ENCODE measurements at regions not wholly inside any gene's neighbourhood (a gene's known extent, or its start where the extent isn't known, plus 50 kb on each side); places are given as distances from the start of the nearest gene placed in this dataset.

DNA sequence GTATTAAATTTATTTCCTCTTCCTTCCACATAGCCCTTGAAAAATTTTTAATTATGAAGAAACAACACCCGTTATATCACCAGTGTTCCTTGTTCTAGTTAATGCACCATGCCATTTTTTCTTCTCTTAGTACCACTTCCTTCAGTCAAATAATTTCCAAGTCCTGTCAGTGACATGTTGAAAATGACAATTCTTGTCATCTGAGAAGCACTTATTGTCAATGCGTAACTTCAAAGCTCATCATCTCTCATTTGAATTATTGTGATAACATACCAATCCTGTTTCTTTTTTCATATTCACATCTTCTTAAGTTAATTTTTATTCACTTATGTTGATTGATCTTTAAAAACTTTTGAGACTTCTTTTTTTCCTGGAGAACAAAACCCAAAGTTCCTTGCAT, 320.4 kb downstream of the ASXL3 start:
- no peaks in the 10 kb centered on the region for H3K9me3 ChIP-seq (replicated peaks in 1 of 3)
- no peak for DNase-seq
- H3K4me3 ChIP-seq, result no peak overlapping the region
- no peaks in the 10 kb centered on the region for H3K4me1 ChIP-seq (replicated peaks in 1 of 2)
- WGBS, 4 donors, result 73 to 88% (median 86%) methylated on average over 2 of the region's 2 CpGs
- no peak for TF ChIP-seq POLR2A (IDR thresholded peaks at IDR 0.05)
- TF ChIP-seq, protein P1, sequence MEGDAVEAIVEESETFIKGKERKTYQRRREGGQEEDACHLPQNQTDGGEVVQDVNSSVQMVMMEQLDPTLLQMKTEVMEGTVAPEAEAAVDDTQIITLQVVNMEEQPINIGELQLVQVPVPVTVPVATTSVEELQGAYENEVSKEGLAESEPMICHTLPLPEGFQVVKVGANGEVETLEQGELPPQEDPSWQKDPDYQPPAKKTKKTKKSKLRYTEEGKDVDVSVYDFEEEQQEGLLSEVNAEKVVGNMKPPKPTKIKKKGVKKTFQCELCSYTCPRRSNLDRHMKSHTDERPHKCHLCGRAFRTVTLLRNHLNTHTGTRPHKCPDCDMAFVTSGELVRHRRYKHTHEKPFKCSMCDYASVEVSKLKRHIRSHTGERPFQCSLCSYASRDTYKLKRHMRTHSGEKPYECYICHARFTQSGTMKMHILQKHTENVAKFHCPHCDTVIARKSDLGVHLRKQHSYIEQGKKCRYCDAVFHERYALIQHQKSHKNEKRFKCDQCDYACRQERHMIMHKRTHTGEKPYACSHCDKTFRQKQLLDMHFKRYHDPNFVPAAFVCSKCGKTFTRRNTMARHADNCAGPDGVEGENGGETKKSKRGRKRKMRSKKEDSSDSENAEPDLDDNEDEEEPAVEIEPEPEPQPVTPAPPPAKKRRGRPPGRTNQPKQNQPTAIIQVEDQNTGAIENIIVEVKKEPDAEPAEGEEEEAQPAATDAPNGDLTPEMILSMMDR (IDR thresholded peaks at IDR 0.05), result no peak
- H3K36me3 ChIP-seq (replicated peaks in 1 of 2), result no peaks in the 10 kb centered on the region
- no peaks in the 10 kb centered on the region for H3K27me3 ChIP-seq
- intact Hi-C loops (cut with DNase I), result no loop called here
- no peak overlapping the region for H3K27ac ChIP-seq

DNA sequence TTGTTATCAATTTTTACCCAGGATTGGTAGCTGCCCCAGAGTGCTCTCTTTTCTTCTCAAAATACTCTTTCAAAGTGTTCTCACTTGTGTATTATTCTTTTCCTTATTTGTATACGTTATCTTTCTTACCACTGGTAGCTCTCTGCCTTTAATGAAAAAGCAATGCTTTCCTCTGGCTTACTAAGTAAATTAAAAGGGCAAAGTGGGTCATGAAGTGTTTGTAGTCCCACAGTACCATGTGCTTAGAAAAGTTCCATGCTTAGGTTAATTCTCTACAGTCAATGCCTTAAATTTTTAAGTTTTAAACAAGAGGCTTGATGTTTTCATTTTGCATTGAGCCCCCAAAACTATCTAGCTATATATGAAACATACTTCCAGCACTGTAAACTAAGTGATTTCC, 300.2 kb downstream of the ASXL3 start:
- Histone ChIP-seq H3K36me3 (replicated peaks in 1 of 2) (no peaks in the 10 kb centered on the region), H3K4me3 (no peak overlapping the region), H3K9me3 (replicated peaks in 1 of 3) (no peaks in the 10 kb centered on the region), H3K27me3 (no peaks in the 10 kb centered on the region), H3K4me1 (replicated peaks in 1 of 2) (no peaks in the 10 kb centered on the region), H3K27ac (no peak overlapping the region)
- WGBS, 4 donors, result 43 to 55% (median 46%) methylated on average over 1 of the region's 1 CpG
- no peak for DNase-seq
- no peak for TF ChIP-seq POLR2A (IDR thresholded peaks at IDR 0.05)
- TF ChIP-seq, protein P1 (IDR thresholded peaks at IDR 0.05), result no peak
- intact Hi-C loops (cut with DNase I), result no loop called here

DNA sequence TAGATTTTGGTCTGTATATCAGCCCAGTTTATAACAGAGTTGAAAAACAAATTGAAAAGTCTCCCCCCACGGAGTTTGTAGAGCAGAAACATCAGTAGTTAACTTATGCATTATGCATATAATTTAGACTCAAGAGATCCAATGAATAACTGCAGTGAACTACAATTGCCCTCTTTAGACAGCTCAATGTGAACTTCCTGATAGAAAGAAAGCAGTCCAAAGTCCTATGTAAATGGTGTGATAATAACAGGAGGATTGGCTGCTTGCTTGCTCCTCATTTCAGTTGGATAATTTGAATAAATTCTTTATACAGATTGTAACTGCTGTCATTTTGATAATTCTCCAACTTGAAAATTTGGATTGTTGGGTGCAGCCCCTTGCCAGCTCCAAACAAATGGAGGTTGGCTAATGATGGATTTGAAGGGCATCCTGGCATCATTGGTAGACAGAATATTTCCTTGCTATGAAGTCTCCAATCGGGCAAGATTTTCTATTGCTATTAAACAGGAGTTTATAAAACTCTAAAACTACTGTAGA, 297.1 kb downstream of the ASXL3 start:
- no peak for DNase-seq
- Histone ChIP-seq H3K27me3 (no peaks in the 10 kb centered on the region), H3K4me3 (no peak overlapping the region), H3K27ac (no peak overlapping the region), H3K9me3 (replicated peaks in 1 of 3) (no peaks in the 10 kb centered on the region), H3K36me3 (replicated peaks in 1 of 2) (no peaks in the 10 kb centered on the region), H3K4me1 (replicated peaks in 1 of 2) (no peaks in the 10 kb centered on the region)
- WGBS, 4 donors, result 46 to 55% (median 53%) methylated on average over 2 of the region's 2 CpGs
- intact Hi-C loops (cut with DNase I), result no loop called here
- TF ChIP-seq POLR2A (IDR thresholded peaks at IDR 0.05), result no peak
- TF ChIP-seq, protein P1 (IDR thresholded peaks at IDR 0.05), result no peak

GRCh38 chr18:33873112-33873511, 295.1 kb downstream of the ASXL3 start:
- intact Hi-C loops (cut with DNase I), result no loop called here
- TF ChIP-seq, protein P1 (IDR thresholded peaks at IDR 0.05), result no peak
- no peak for TF ChIP-seq POLR2A (IDR thresholded peaks at IDR 0.05)
- H3K4me3 ChIP-seq, result no peak overlapping the region
- no peak for DNase-seq
- no peaks in the 10 kb centered on the region for H3K9me3 ChIP-seq (replicated peaks in 1 of 3)
- H3K27me3 ChIP-seq, result no peaks in the 10 kb centered on the region
- no peaks in the 10 kb centered on the region for H3K4me1 ChIP-seq (replicated peaks in 1 of 2)
- 54 to 66% (median 62%) methylated on average over 3 of the region's 3 CpGs for WGBS, 4 donors
- no peak overlapping the region for H3K27ac ChIP-seq
- no peaks in the 10 kb centered on the region for H3K36me3 ChIP-seq (replicated peaks in 1 of 2)
